Uterus (tissue), 3 donors: ENCODE measurements at regions not wholly inside any gene's neighbourhood (a gene's known extent, or its start where the extent isn't known, plus 50 kb on each side); places are given as distances from the start of the nearest gene placed in this dataset.
"Not testable (repeated sequence)": the region's sequence is repeated elsewhere in the genome, so short reads cannot be mapped to it uniquely, and the experiment has no call there.

Experiments used
- DNase-seq, 2 donors: peaks; one replicate each; pipeline ENCODE4 v3.0.0-alpha.2; 2019 to 2020
- H3K27ac ChIP-seq, 2 donors: fragments of 200-600 bp; sonication (generic); 1 replicate in 1 of 2; 2 replicates in 1 of 2; pipeline ENCODE4 v1.5.1; 2016 to 2018
- H3K27me3 ChIP-seq, 2 donors: fragments of 200-600 bp; sonication (generic); one replicate each; pipeline ENCODE4 v1.5.1; 2018 to 2019; ENCODE audit warnings: control low read depth in 1 of 2
- H3K36me3 ChIP-seq, 2 donors: fragments of 200-600 bp; sonication (generic); one replicate each; pipeline ENCODE4 v1.5.1; 2019; ENCODE audit warnings: control low read depth in 1 of 2
- H3K4me1 ChIP-seq, 2 donors: fragments of 200-600 bp; sonication (generic); one replicate each; pipeline ENCODE4 v1.5.1; 2018 to 2019; ENCODE audit warnings: control low read depth in 1 of 2
- H3K4me3 ChIP-seq, 2 donors: fragments of 200-600 bp; sonication (generic); 1 replicate in 1 of 2; 2 replicates in 1 of 2; pipeline ENCODE4 v1.5.1; 2018 to 2019; ENCODE audit warnings: mild to moderate bottlenecking in 1 of 2
- H3K9me3 ChIP-seq, 2 donors: fragments of 200-600 bp; sonication (generic); one replicate each; pipeline ENCODE4 v1.5.1; 2019; ENCODE audit warnings: control low read depth in 1 of 2
- POLR2A ChIP-seq, 2 donors: fragments of 450-650 bp; IDR thresholded peaks; one replicate each; pipeline ENCODE4 v1.6.1; 2016; ENCODE audit warnings: antibody characterized with exemption in 2 of 2, mild to moderate bottlenecking in 1 of 2, moderate library complexity in 1 of 2
- intact Hi-C: fragments of 100-400 bp; cut with DNase I; formaldehyde crosslinking; loops from one replicate; pipeline ENCODE4 v1.15.1; 2023; ENCODE audit warnings: low total_unique reads
- TF ChIP-seq, protein P1 (sequence below), 4 experiments: fragments of 200-600 bp in 2 of 4; fragments of 450-650 bp in 2 of 4; sonication (generic) in 2 of 4; IDR thresholded peaks; one replicate each; pipeline ENCODE4 v1.5.1; 2016 to 2019; ENCODE audit warnings: antibody characterized with exemption in 4 of 4, mild to moderate bottlenecking in 2 of 4, moderate library complexity in 1 of 4
- donor health status: DM: yes; HTN: yes; CAD: no.

- H3K27me3 ChIP-seq, result no peaks in the 10 kb centered on the region
- no peaks in the 10 kb centered on the region for H3K4me1 ChIP-seq
- TF ChIP-seq, protein P1, sequence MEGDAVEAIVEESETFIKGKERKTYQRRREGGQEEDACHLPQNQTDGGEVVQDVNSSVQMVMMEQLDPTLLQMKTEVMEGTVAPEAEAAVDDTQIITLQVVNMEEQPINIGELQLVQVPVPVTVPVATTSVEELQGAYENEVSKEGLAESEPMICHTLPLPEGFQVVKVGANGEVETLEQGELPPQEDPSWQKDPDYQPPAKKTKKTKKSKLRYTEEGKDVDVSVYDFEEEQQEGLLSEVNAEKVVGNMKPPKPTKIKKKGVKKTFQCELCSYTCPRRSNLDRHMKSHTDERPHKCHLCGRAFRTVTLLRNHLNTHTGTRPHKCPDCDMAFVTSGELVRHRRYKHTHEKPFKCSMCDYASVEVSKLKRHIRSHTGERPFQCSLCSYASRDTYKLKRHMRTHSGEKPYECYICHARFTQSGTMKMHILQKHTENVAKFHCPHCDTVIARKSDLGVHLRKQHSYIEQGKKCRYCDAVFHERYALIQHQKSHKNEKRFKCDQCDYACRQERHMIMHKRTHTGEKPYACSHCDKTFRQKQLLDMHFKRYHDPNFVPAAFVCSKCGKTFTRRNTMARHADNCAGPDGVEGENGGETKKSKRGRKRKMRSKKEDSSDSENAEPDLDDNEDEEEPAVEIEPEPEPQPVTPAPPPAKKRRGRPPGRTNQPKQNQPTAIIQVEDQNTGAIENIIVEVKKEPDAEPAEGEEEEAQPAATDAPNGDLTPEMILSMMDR (IDR thresholded peaks at IDR 0.05), result no peak
- no peak for TF ChIP-seq POLR2A (IDR thresholded peaks at IDR 0.05)
- H3K27ac ChIP-seq, result no peak overlapping the region
- H3K4me3 ChIP-seq, result no peak overlapping the region
- DNase-seq, result no peak
- no peaks in the 10 kb centered on the region for H3K9me3 ChIP-seq
- intact Hi-C loops, result no loop called here
- no peaks in the 10 kb centered on the region for H3K36me3 ChIP-seq
Measured at GRCh38 chr6:26187292-26187691, 100.1 kb downstream of the HFE start.

DNA sequence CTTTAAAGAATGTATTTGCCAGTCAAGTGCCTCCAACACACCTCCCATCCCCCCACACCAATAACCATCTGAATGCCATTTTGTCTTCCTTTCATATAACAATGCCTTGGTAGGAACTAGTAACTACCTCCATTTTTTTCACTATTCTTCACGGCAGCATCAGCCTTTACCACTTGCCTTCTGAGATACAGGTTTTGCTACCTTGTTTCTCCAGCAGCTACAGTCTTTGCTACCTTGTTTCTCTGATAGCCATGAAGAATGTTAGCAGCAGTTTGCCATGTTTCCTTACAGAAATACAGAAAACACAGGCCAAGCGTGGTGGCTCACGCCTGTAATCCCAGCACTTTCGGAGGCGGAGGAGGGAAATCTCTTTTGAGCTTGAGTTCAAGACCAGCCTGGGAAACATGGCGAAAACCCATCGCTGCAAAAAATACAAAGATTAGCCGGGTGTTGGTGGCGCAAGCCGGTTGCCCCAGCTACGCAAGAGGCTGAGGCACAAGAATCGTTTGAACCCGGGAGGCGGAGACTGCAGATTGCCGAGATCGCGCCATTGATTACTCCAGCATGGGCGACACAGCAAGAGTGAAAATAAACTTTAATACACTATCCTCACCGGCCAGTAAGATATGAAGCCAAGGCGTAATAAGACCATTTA lies 100.9 kb downstream of the HFE start:
- peak overlapping the region; percentile 51 to 81 for H3K27ac ChIP-seq
- no peaks in the 10 kb centered on the region for H3K4me1 ChIP-seq
- H3K4me3 ChIP-seq, result peak overlapping the region; percentile 36 to 47
- DNase-seq, result peak in 1 of 2 donors; percentile 43
- no peaks in the 10 kb centered on the region for H3K9me3 ChIP-seq
- intact Hi-C loops, result no loop called here
- no peaks in the 10 kb centered on the region for H3K36me3 ChIP-seq
- TF ChIP-seq POLR2A (IDR thresholded peaks at IDR 0.05), result no peak
- TF ChIP-seq, protein P1 (IDR thresholded peaks at IDR 0.05), result no peak
- no peaks in the 10 kb centered on the region for H3K27me3 ChIP-seq

DNA sequence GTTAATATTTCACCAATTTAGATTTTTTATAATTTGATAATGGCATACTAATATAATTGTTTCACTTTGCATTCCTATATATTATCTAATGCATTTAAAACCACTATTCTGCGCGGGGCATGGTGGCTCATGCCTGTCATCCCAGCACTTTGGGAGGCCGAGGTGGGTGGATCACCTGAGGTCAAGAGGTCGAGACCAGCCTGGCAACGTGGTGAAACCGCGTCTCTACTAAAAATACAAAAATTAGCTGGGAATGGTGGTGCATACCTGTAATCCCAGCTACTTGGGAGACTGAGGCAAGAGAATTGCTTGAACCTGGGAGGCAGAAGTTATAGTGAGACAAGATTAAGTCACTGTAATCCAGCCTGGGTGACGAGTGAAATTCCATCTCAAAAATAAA lies 104.3 kb downstream of the HFE start:
- H3K36me3 ChIP-seq, DNase-seq, H3K9me3 ChIP-seq, H3K4me3 ChIP-seq, H3K4me1 ChIP-seq, H3K27me3 ChIP-seq, H3K27ac ChIP-seq: not testable (repeated sequence)
- intact Hi-C loops, result loop anchor here (10.0 kb wide), 1 partner anchor 67 kb away; a partner anchor contains a TSS

- no peaks in the 10 kb centered on the region for H3K9me3 ChIP-seq
- DNase-seq, result no peak
- H3K4me3 ChIP-seq, result no peak overlapping the region
- TF ChIP-seq, protein P1 (IDR thresholded peaks at IDR 0.05), result no peak
- no peak for TF ChIP-seq POLR2A (IDR thresholded peaks at IDR 0.05)
- intact Hi-C loops, result loop anchor here (10.0 kb wide), 1 partner anchor 69 kb away; a partner anchor contains a TSS
- peak overlapping the region in 1 of 2 donors; percentile 99 for H3K27ac ChIP-seq
- peaks cover 0 to 6% of the 10 kb centered on the region in 2 donors for H3K4me1 ChIP-seq
- peaks cover 0 to 2% of the 10 kb centered on the region in 2 donors for H3K27me3 ChIP-seq
- H3K36me3 ChIP-seq, result no peaks in the 10 kb centered on the region
Measured at GRCh38 chr6:26193467-26194328, 106.5 kb downstream of the HFE start.

GRCh38 chr6:26194329-26194701 lies 107.1 kb downstream of the HFE start:
- peaks cover 0 to 3% of the 10 kb centered on the region in 2 donors for H3K27me3 ChIP-seq
- TF ChIP-seq, protein P1 (IDR thresholded peaks at IDR 0.05), result no peak
- no peak for TF ChIP-seq POLR2A (IDR thresholded peaks at IDR 0.05)
- peak overlapping the region; percentile 91 to 99 for H3K27ac ChIP-seq
- no peak for DNase-seq
- no peaks in the 10 kb centered on the region for H3K9me3 ChIP-seq
- intact Hi-C loops, result loop anchor here (10.0 kb wide), 1 partner anchor 70 kb away; a partner anchor contains a TSS
- no peaks in the 10 kb centered on the region for H3K36me3 ChIP-seq
- no peak overlapping the region for H3K4me3 ChIP-seq
- peaks cover 0 to 6% of the 10 kb centered on the region in 2 donors for H3K4me1 ChIP-seq
